Parathyroid adenoma (tissue), 2 donors: ENCODE measurements at regions not wholly inside any gene's neighbourhood (a gene's known extent, or its start where the extent isn't known, plus 50 kb on each side); places are given as distances from the start of the nearest gene placed in this dataset.

Experiments
- H2AFZ ChIP-seq: fragments of 300-600 bp; sonication (generic); one replicate; pipeline ENCODE4 v1.7.0; 2017; ENCODE audit warnings: antibody characterized with exemption, mild to moderate bottlenecking
- H3K27ac ChIP-seq: fragments of 300-600 bp; sonication (generic); one replicate; pipeline ENCODE4 v1.7.0; 2017
- H3K27me3 ChIP-seq: fragments of 300-600 bp; sonication (generic); one replicate; pipeline ENCODE4 v1.7.0; 2017; ENCODE audit warnings: low read length; ENCODE audit not compliant: control insufficient read depth, insufficient read depth
- H3K36me3 ChIP-seq: fragments of 300-600 bp; sonication (generic); one replicate; pipeline ENCODE4 v1.7.0; 2017; ENCODE audit warnings: low read length; ENCODE audit not compliant: control insufficient read depth, insufficient read depth
- H3K4me1 ChIP-seq: fragments of 300-600 bp; sonication (generic); one replicate; pipeline ENCODE4 v1.7.0; 2017; ENCODE audit warnings: control low read depth
- H3K4me2 ChIP-seq: fragments of 300-600 bp; sonication (generic); one replicate; pipeline ENCODE4 v1.7.0; 2017; ENCODE audit warnings: low read length
- H3K4me3 ChIP-seq: fragments of 300-600 bp; sonication (generic); one replicate; pipeline ENCODE4 v1.7.0; 2017; ENCODE audit warnings: low read depth, low read length
- H3K79me2 ChIP-seq: fragments of 300-600 bp; sonication (generic); one replicate; pipeline ENCODE4 v1.7.0; 2017; ENCODE audit warnings: control low read depth
- H3K9ac ChIP-seq: fragments of 300-600 bp; sonication (generic); one replicate; pipeline ENCODE4 v1.7.0; 2017; ENCODE audit warnings: mild to moderate bottlenecking
- H3K9me3 ChIP-seq: fragments of 300-600 bp; sonication (generic); one replicate; pipeline ENCODE4 v1.7.0; 2017; ENCODE audit warnings: low read length; ENCODE audit not compliant: control insufficient read depth
- TF ChIP-seq, protein P1 (sequence below): fragments of 300-600 bp; sonication (generic); IDR thresholded peaks from one replicate; pipeline ENCODE4 v1.7.0; 2017; ENCODE audit warnings: antibody characterized with exemption, mild to moderate bottlenecking
- donor health status: primary hyperparathyroidism.

- Histone ChIP-seq H3K9ac (no peak overlapping the region), H3K27ac (no peak overlapping the region), H3K9me3 (no peaks in the 10 kb centered on the region), H3K79me2 (no peaks in the 10 kb centered on the region), H3K36me3 (no peaks in the 10 kb centered on the region), H3K4me1 (no peaks in the 10 kb centered on the region), H3K4me2 (no peak overlapping the region), H3K27me3 (no peaks in the 10 kb centered on the region), H3K4me3 (no peak overlapping the region), H2AFZ (no peak overlapping the region)
- TF ChIP-seq, protein P1, sequence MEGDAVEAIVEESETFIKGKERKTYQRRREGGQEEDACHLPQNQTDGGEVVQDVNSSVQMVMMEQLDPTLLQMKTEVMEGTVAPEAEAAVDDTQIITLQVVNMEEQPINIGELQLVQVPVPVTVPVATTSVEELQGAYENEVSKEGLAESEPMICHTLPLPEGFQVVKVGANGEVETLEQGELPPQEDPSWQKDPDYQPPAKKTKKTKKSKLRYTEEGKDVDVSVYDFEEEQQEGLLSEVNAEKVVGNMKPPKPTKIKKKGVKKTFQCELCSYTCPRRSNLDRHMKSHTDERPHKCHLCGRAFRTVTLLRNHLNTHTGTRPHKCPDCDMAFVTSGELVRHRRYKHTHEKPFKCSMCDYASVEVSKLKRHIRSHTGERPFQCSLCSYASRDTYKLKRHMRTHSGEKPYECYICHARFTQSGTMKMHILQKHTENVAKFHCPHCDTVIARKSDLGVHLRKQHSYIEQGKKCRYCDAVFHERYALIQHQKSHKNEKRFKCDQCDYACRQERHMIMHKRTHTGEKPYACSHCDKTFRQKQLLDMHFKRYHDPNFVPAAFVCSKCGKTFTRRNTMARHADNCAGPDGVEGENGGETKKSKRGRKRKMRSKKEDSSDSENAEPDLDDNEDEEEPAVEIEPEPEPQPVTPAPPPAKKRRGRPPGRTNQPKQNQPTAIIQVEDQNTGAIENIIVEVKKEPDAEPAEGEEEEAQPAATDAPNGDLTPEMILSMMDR, result no peak
These were observed 101.9 kb upstream of the PFN2 start for GRCh38 chr3:150072576-150072975.

- H3K9me3 ChIP-seq, result no peaks in the 10 kb centered on the region
- no peak overlapping the region for H3K9ac ChIP-seq
- H3K36me3 ChIP-seq, result no peaks in the 10 kb centered on the region
- no peak overlapping the region for H3K4me2 ChIP-seq
- TF ChIP-seq, protein P1, result no peak
- H3K79me2 ChIP-seq, result no peaks in the 10 kb centered on the region
- H3K4me3 ChIP-seq, result no peak overlapping the region
- no peaks in the 10 kb centered on the region for H3K4me1 ChIP-seq
- H2AFZ ChIP-seq, result no peak overlapping the region
- H3K27ac ChIP-seq, result no peak overlapping the region
- no peaks in the 10 kb centered on the region for H3K27me3 ChIP-seq
These were observed 99.6 kb upstream of the PFN2 start for GRCh38 chr3:150070271-150070670.

DNA sequence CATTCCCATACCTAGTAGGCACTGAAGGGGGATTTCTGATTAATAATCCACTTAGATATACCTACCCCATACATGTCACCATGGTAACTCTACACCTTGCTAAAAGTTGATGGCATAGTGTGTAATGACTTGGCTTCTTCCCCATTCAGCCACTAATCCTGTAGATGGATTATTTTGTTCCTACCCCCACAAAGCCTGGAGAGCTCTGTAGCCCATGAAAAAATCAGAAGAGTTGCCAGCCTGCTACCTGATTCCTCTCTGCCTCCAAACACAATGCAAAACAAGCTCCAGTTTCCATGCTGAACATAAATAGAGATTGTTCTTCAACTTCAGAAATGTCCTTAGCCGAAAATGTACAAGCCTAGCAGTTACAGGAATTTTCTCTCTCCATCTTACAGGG, 98.9 kb upstream of the PFN2 start:
- TF ChIP-seq, protein P1, result no peak
- Histone ChIP-seq H3K27ac (no peak overlapping the region), H3K4me2 (no peak overlapping the region)

GRCh38 chr3:150069154-150069527, 98.4 kb upstream of the PFN2 start:
- Histone ChIP-seq H3K27me3 (no peaks in the 10 kb centered on the region), H2AFZ (no peak overlapping the region), H3K4me2 (no peak overlapping the region), H3K9me3 (no peaks in the 10 kb centered on the region), H3K9ac (no peak overlapping the region), H3K27ac (no peak overlapping the region), H3K79me2 (no peaks in the 10 kb centered on the region), H3K4me1 (no peaks in the 10 kb centered on the region), H3K4me3 (no peak overlapping the region), H3K36me3 (no peaks in the 10 kb centered on the region)
- TF ChIP-seq, protein P1, result no peak

More for the DNA sequence above, 98.9 kb upstream of the PFN2 start:
- Histone ChIP-seq H3K9me3 (no peaks in the 10 kb centered on the region), H3K4me1 (no peaks in the 10 kb centered on the region), H3K36me3 (no peaks in the 10 kb centered on the region), H3K27me3 (no peaks in the 10 kb centered on the region), H2AFZ (no peak overlapping the region), H3K9ac (no peak overlapping the region), H3K79me2 (no peaks in the 10 kb centered on the region), H3K4me3 (no peak overlapping the region)

DNA sequence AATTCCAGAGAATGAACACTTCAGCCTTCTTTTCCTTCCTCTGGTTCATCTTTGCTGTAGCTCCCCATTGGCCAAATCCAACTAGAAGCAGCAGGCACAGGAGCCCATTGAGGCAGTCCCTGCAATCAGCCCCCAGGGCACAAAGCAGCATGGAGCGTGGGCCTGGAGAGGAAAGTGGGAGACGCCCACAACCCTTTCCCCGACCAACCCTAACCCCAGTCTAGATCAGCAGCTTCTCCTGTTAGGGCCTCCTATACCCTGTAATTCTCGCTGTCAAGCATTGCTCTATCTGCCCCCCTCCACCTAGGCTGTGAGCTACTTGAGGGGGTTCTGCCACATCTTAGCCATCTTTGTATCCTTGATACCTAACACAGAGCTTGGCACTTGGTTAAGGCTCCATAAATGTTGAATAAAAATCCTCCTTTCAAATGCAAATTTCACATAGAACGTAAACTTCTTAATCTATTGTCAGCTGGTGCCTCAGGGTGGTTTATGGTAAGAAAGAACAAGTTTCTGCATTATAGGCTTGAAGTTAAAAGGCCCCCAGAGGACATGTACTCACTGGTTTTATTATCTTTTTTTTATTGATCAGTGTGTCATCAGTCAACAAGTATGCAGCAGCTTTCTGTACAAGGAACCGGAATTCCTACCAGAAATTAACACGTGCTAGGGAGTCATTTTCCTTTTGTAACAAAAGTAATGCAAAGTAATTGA, 97.9 kb upstream of the PFN2 start:
- TF ChIP-seq, protein P1, result no peak

More for the DNA sequence above, 97.9 kb upstream of the PFN2 start:
- H3K36me3 ChIP-seq, result no peaks in the 10 kb centered on the region
- H3K9ac ChIP-seq, result no peak overlapping the region
- H3K27me3 ChIP-seq, result no peaks in the 10 kb centered on the region
- no peaks in the 10 kb centered on the region for H3K9me3 ChIP-seq
- H3K79me2 ChIP-seq, result no peaks in the 10 kb centered on the region
- H3K4me1 ChIP-seq, result no peaks in the 10 kb centered on the region
- H3K4me2 ChIP-seq, result no peak overlapping the region
- no peak overlapping the region for H3K27ac ChIP-seq
- no peak overlapping the region for H3K4me3 ChIP-seq
- no peak overlapping the region for H2AFZ ChIP-seq
